Urinary bladder (tissue), 3 donors: ENCODE measurements at regions not wholly inside any gene's neighbourhood (a gene's known extent, or its start where the extent isn't known, plus 50 kb on each side); places are given as distances from the start of the nearest gene placed in this dataset.

Source experiments
- DNase-seq: peaks from one replicate; pipeline ENCODE4 v3.0.0-alpha.2; 2015; ENCODE audit errors: extremely low spot score
- H3K27ac ChIP-seq: one replicate; pipeline ENCODE4 v1.5.1; 2013; ENCODE audit warnings: low read depth, mild to moderate bottlenecking, moderate library complexity
- H3K36me3 ChIP-seq: one replicate; pipeline ENCODE4 v1.6.1; 2013; ENCODE audit warnings: mild to moderate bottlenecking, moderate library complexity; ENCODE audit not compliant: insufficient read depth
- H3K4me1 ChIP-seq: one replicate; pipeline ENCODE4 v1.6.1; 2013; ENCODE audit warnings: mild to moderate bottlenecking, moderate library complexity; ENCODE audit not compliant: insufficient read depth
- H3K4me3 ChIP-seq: one replicate; pipeline ENCODE4 v1.5.1; 2013; ENCODE audit warnings: low read depth, low read length
- WGBS: extraction: QIAGEN DNeasy Blood & Tissue Kit; methylation state at CpG from one replicate; pipeline ENCODE4 v1.1.7; 2013; 5-methylcytosine and 5-hydroxymethylcytosine counted together
- donor health status: healthy with polysubstance abuse.
- donor health status: healthy.

GRCh38 chrX:10077425-10078188 is 79.2 kb upstream of the CLCN4 start:
- no peak for DNase-seq
- no peak overlapping the region for H3K4me3 ChIP-seq
- H3K27ac ChIP-seq, result no peak overlapping the region
- 88% methylated on average over 9 of the region's 9 CpGs for WGBS
- peaks cover 1% of the 10 kb centered on the region for H3K4me1 ChIP-seq
- H3K36me3 ChIP-seq, result peaks cover 2% of the 10 kb centered on the region

GRCh38 chrX:10078266-10078665 is 78.5 kb upstream of the CLCN4 start:
- WGBS, result 94% methylated on average over 5 of the region's 5 CpGs
- Histone ChIP-seq H3K36me3 (peaks cover 2% of the 10 kb centered on the region), H3K4me3 (no peak overlapping the region), H3K27ac (no peak overlapping the region), H3K4me1 (peaks cover 1% of the 10 kb centered on the region)
- no peak for DNase-seq

GRCh38 chrX:10079231-10079630 is 77.5 kb upstream of the CLCN4 start:
- no peak overlapping the region for H3K27ac ChIP-seq
- DNase-seq, result no peak

GRCh38 chrX:10083809-10084208 is 73.0 kb upstream of the CLCN4 start:
- Histone ChIP-seq H3K36me3 (no peaks in the 10 kb centered on the region), H3K27ac (peak overlapping the region; percentile 10), H3K4me3 (no peak overlapping the region), H3K4me1 (peaks cover 1% of the 10 kb centered on the region)
- no peak for DNase-seq
- WGBS, result 56% methylated on average over 2 of the region's 2 CpGs

More at GRCh38 chrX:10079231-10079630, 77.5 kb upstream of the CLCN4 start:
- WGBS, result 72% methylated on average over 7 of the region's 7 CpGs
- peaks cover 2% of the 10 kb centered on the region for H3K36me3 ChIP-seq
- H3K4me1 ChIP-seq, result peaks cover 1% of the 10 kb centered on the region
- no peak overlapping the region for H3K4me3 ChIP-seq

- 53% methylated on average over 1 of the region's 1 CpG for WGBS
- Histone ChIP-seq H3K4me1 (peaks cover 1% of the 10 kb centered on the region), H3K4me3 (no peak overlapping the region), H3K36me3 (no peaks in the 10 kb centered on the region), H3K27ac (no peak overlapping the region)
- no peak for DNase-seq
Observed at GRCh38 chrX:10085223-10085622, 71.6 kb upstream of the CLCN4 start.

GRCh38 chrX:10086676-10087075 is 70.1 kb upstream of the CLCN4 start:
- Histone ChIP-seq H3K27ac (no peak overlapping the region), H3K36me3 (no peaks in the 10 kb centered on the region), H3K4me3 (no peak overlapping the region), H3K4me1 (peaks cover 1% of the 10 kb centered on the region)
- no peak for DNase-seq
- 44% methylated on average over 8 of the region's 8 CpGs for WGBS

GRCh38 chrX:10087391-10087790 is 69.4 kb upstream of the CLCN4 start:
- H3K27ac ChIP-seq, result no peak overlapping the region
- WGBS, result 95% methylated on average over 9 of the region's 9 CpGs

GRCh38 chrX:10089378-10089795 is 67.4 kb upstream of the CLCN4 start:
- WGBS, result 61% methylated on average over 3 of the region's 3 CpGs
- Histone ChIP-seq H3K4me3 (no peak overlapping the region), H3K36me3 (no peaks in the 10 kb centered on the region), H3K4me1 (no peaks in the 10 kb centered on the region), H3K27ac (no peak overlapping the region)
- no peak for DNase-seq

More at GRCh38 chrX:10087391-10087790, 69.4 kb upstream of the CLCN4 start:
- no peak overlapping the region for H3K4me3 ChIP-seq
- no peak for DNase-seq
- H3K4me1 ChIP-seq, result peaks cover 1% of the 10 kb centered on the region
- H3K36me3 ChIP-seq, result no peaks in the 10 kb centered on the region

- no peak overlapping the region for H3K27ac ChIP-seq
- no peak for DNase-seq
- no peaks in the 10 kb centered on the region for H3K36me3 ChIP-seq
- no peak overlapping the region for H3K4me3 ChIP-seq
- H3K4me1 ChIP-seq, result no peaks in the 10 kb centered on the region
- 64% methylated on average over 11 of the region's 11 CpGs for WGBS
Observed at GRCh38 chrX:10090319-10090718, 66.5 kb upstream of the CLCN4 start.

- Histone ChIP-seq H3K36me3 (no peaks in the 10 kb centered on the region), H3K4me1 (no peaks in the 10 kb centered on the region), H3K27ac (no peak overlapping the region), H3K4me3 (no peak overlapping the region)
- WGBS, result 95% methylated on average over 9 of the region's 9 CpGs
- DNase-seq, result no peak
Observed at GRCh38 chrX:10095246-10095645, 61.5 kb upstream of the CLCN4 start.

GRCh38 chrX:10095698-10096432 is 60.9 kb upstream of the CLCN4 start:
- Histone ChIP-seq H3K4me3 (no peak overlapping the region), H3K27ac (no peak overlapping the region), H3K36me3 (no peaks in the 10 kb centered on the region), H3K4me1 (no peaks in the 10 kb centered on the region)
- 84% methylated on average over 5 of the region's 5 CpGs for WGBS
- DNase-seq, result no peak

GRCh38 chrX:10098270-10098713 is 58.5 kb upstream of the CLCN4 start:
- Histone ChIP-seq H3K36me3 (peaks cover 3% of the 10 kb centered on the region), H3K4me1 (no peaks in the 10 kb centered on the region), H3K27ac (no peak overlapping the region), H3K4me3 (no peak overlapping the region)
- WGBS, result 72% methylated on average over 10 of the region's 10 CpGs
- DNase-seq, result no peak

GRCh38 chrX:10099411-10099810 is 57.4 kb upstream of the CLCN4 start:
- WGBS, result 30% methylated on average over 5 of the region's 5 CpGs
- H3K4me3 ChIP-seq, result no peak overlapping the region
- H3K4me1 ChIP-seq, result no peaks in the 10 kb centered on the region
- H3K36me3 ChIP-seq, result peaks cover 3% of the 10 kb centered on the region
- no peak overlapping the region for H3K27ac ChIP-seq
- no peak for DNase-seq

GRCh38 chrX:10101269-10101668 is 55.5 kb upstream of the CLCN4 start:
- DNase-seq, result no peak
- Histone ChIP-seq H3K27ac (no peak overlapping the region), H3K4me1 (no peaks in the 10 kb centered on the region)

More at GRCh38 chrX:10101269-10101668, 55.5 kb upstream of the CLCN4 start:
- 87% methylated on average over 5 of the region's 5 CpGs for WGBS
- no peak overlapping the region for H3K4me3 ChIP-seq
- H3K36me3 ChIP-seq, result peaks cover 3% of the 10 kb centered on the region
